SK-N-SH (cell line): ENCODE measurements at regions not wholly inside any gene's neighbourhood (a gene's known extent, or its start where the extent isn't known, plus 50 kb on each side); places are given as distances from the start of the nearest gene placed in this dataset.

Source experiments
- CTCF ChIA-PET: fragments of 300-600, 350-600 bp; formaldehyde crosslinking; extraction: SDS; loops from one replicate; lab custom pipeline; 2021; lab: Yijun Ruan, JAX
- POLR2A ChIA-PET: fragments of 350-600 bp; sonication (Branson Sonifier 250); formaldehyde crosslinking; extraction: SDS; loops from one replicate; lab custom pipeline; 2020; ENCODE audit warnings: antibody characterized with exemption, inconsistent platforms; lab: Yijun Ruan, JAX
- DNase-seq: peaks from one replicate; pipeline ENCODE4 v3.0.0; 2012
- H2AFZ ChIP-seq: fragments of 200-600 bp; sonication (generic); 2 replicates; pipeline ENCODE4 v1.8.1; 2016; ENCODE audit warnings: antibody characterized with exemption, mild to moderate bottlenecking, low read depth
- H3F3A ChIP-seq: fragments of 200-600 bp; sonication (generic); replicated peaks from 2 replicates; pipeline ENCODE3; 2016; ENCODE audit warnings: antibody characterized with exemption, mild to moderate bottlenecking; ENCODE audit not compliant: insufficient read depth
- H3K27ac ChIP-seq, 2 experiments: fragments of 200-500 bp in 1 of 2; fragments of 200-600 bp in 1 of 2; sonication (Bioruptor generic) in 1 of 2; sonication (generic), shearing (Covaris generic) in 1 of 2; 2 replicates each; pipeline versions ENCODE4 v1.5.1 to v1.6.1; 2014 to 2016; ENCODE audit warnings: low read depth in 2 of 2, inconsistent platforms in 1 of 2, low read length in 1 of 2, mild to moderate bottlenecking in 1 of 2, mixed read lengths in 1 of 2
- H3K27me3 ChIP-seq: fragments of 200-600 bp; sonication (generic), shearing (Covaris generic); 2 replicates; pipeline ENCODE4 v1.6.1; 2016; ENCODE audit warnings: mixed run types; ENCODE audit not compliant: insufficient read depth
- H3K36me3 ChIP-seq, 2 experiments: fragments of 200-500 bp in 1 of 2; fragments of 200-600 bp in 1 of 2; sonication (Bioruptor generic) in 1 of 2; sonication (generic) in 1 of 2; replicated peaks in 1 of 2; 2 replicates each; pipeline versions ENCODE3 to v1.5.1; 2014 to 2016; ENCODE audit warnings: low read length in 1 of 2, mild to moderate bottlenecking in 1 of 2; ENCODE audit not compliant: insufficient read depth in 2 of 2, control insufficient read depth in 1 of 2
- H3K4me1 ChIP-seq, 2 experiments: fragments of 200-500 bp in 1 of 2; fragments of 200-600 bp in 1 of 2; sonication (Bioruptor generic) in 1 of 2; sonication (generic), shearing (Covaris generic) in 1 of 2; 2 replicates each; pipeline versions ENCODE4 v1.5.1 to v1.6.1; 2014 to 2016; ENCODE audit warnings: low read depth in 1 of 2, low read length in 1 of 2, mixed run types in 1 of 2; ENCODE audit not compliant: insufficient read depth in 2 of 2, control insufficient read depth in 1 of 2
- H3K4me2 ChIP-seq: fragments of 200-600 bp; sonication (generic), shearing (Covaris generic); 2 replicates; pipeline ENCODE4 v1.6.1; 2017; ENCODE audit warnings: mixed run types
- H3K4me3 ChIP-seq, 2 experiments: fragments of 200-500 bp in 1 of 2; fragments of 200-600 bp in 1 of 2; sonication (Bioruptor generic) in 1 of 2; sonication (generic), shearing (Covaris generic) in 1 of 2; 2 replicates each; pipeline versions ENCODE4 v1.5.1 to v1.8.1; 2014 to 2016; ENCODE audit warnings: low read depth in 2 of 2, inconsistent platforms in 1 of 2, low read length in 1 of 2, mild to moderate bottlenecking in 1 of 2, mixed read lengths in 1 of 2, moderate library complexity in 1 of 2
- H3K79me2 ChIP-seq: fragments of 200-600 bp; sonication (generic); 2 replicates; pipeline ENCODE4 v1.8.1; 2017; ENCODE audit warnings: mild to moderate bottlenecking; ENCODE audit not compliant: insufficient read depth
- H3K9ac ChIP-seq: fragments of 200-600 bp; sonication (generic); 2 replicates; pipeline ENCODE4 v1.6.1; 2017; ENCODE audit warnings: mixed run types
- H3K9me2 ChIP-seq: fragments of 200-600 bp; sonication (generic); 2 replicates; pipeline ENCODE4 v1.6.1; 2017; ENCODE audit warnings: mixed run types
- H3K9me3 ChIP-seq: fragments of 200-600 bp; sonication (generic); 2 replicates; pipeline ENCODE4 v1.6.1; 2017; ENCODE audit warnings: mixed run types, mild to moderate bottlenecking, moderate library complexity
- H4K20me1 ChIP-seq: fragments of 200-600 bp; sonication (generic); 2 replicates; pipeline ENCODE4 v1.6.1; 2017; ENCODE audit warnings: mild to moderate bottlenecking, mixed run types; ENCODE audit not compliant: insufficient read depth
- FOXJ3 ChIP-seq: sonication (generic); formaldehyde crosslinking; IDR thresholded peaks from 2 replicates; pipeline ENCODE4 v1.5.1; 2020; ENCODE audit warnings: mild to moderate bottlenecking, missing genetic modification reagents
- FOXM1 ChIP-seq: IDR thresholded peaks from 2 replicates; pipeline ENCODE4 v1.4.0; 2012; ENCODE audit warnings: low read depth, mild to moderate bottlenecking
- GABPA ChIP-seq: IDR thresholded peaks from 2 replicates; pipeline ENCODE4 v1.4.0; 2012; ENCODE audit warnings: low read depth, mild to moderate bottlenecking
- MXI1 ChIP-seq: IDR thresholded peaks from 2 replicates; pipeline ENCODE4 v1.6.1; 2012; ENCODE audit warnings: mild to moderate bottlenecking, low read depth, low read length, improper control_type of control experiment
- POLR2AphosphoS5 ChIP-seq: IDR thresholded peaks from 2 replicates; pipeline ENCODE4 v1.6.1; 2012; ENCODE audit warnings: low read depth, low read length
- TCF12 ChIP-seq: IDR thresholded peaks from 2 replicates; pipeline ENCODE4 v1.4.0; 2012
- TEAD4 ChIP-seq: IDR thresholded peaks from 2 replicates; pipeline ENCODE4 v1.4.0; 2012; ENCODE audit warnings: mild to moderate bottlenecking, borderline replicate concordance; ENCODE audit not compliant: insufficient read depth
- WGBS: methylation state at CpG from one replicate; pipeline ENCODE4 v1.1.6; 2017; ENCODE audit warnings: low lambda C conversion rate; 5-methylcytosine and 5-hydroxymethylcytosine counted together
- TF ChIP-seq, protein P1 (sequence below): fragments of 200-600 bp; sonication (generic); IDR thresholded peaks from 2 replicates; pipeline ENCODE4 v1.6.1; 2017; ENCODE audit warnings: antibody characterized with exemption, mild to moderate bottlenecking, moderate library complexity
- TF ChIP-seq, protein P2 (sequence below): IDR thresholded peaks from 2 replicates; pipeline ENCODE4 v1.6.1; 2012; ENCODE audit warnings: mild to moderate bottlenecking, low read depth, low read length, moderate library complexity
- TF ChIP-seq, protein P3 (sequence below): fragments of 150-350 bp; IDR thresholded peaks from 2 replicates; pipeline ENCODE4 v1.6.1; 2017; ENCODE audit warnings: antibody characterized with exemption, low read length, low read depth, borderline replicate concordance
- TF ChIP-seq, protein P4 (sequence below): fragments of 150-350 bp; IDR thresholded peaks from 2 replicates; pipeline ENCODE4 v1.6.1; 2016; ENCODE audit warnings: mild to moderate bottlenecking, low read depth, low read length

DNA sequence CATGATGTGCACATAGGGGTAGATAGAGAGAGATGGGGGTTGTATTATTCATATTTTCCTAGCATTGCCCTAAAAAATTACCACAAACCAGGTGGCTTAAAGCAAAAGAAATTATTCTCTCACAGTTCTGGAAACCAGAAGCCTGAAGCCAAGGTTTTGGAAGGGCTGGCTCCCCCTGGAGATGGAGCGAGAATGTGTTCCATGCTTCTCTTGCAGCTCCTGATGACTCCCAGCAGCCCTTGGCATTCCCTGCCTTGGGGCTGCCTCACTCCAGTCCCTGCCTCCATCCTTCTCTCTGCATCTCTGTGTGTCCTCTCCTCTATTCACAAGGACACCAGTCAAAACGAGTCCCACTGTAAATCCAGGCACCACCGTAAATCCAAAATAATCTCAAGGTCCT lies 91.5 kb upstream of the FAM174B start:
- Histone ChIP-seq H3K9me3 (no peaks in the 10 kb centered on the region), H3K9me2 (no peaks in the 10 kb centered on the region), H3K4me1 (no peaks in the 10 kb centered on the region; a peak in 1 of 4 replicates), H3K36me3 (no peaks in the 10 kb centered on the region), H3K9ac (no peak overlapping the region), H3K27ac (no peak overlapping the region), H3K27me3 (no peaks in the 10 kb centered on the region), H3K4me2 (no peak overlapping the region), H3K79me2 (no peaks in the 10 kb centered on the region), H3F3A (no peaks in the 10 kb centered on the region), H4K20me1 (no peaks in the 10 kb centered on the region), H2AFZ (no peak overlapping the region), H3K4me3 (no peak overlapping the region)
- ChIA-PET POLR2A (no interaction called here), CTCF (no interaction called here)
- DNase-seq, result no peak
- 71% methylated on average over 3 of the region's 3 CpGs for WGBS
- TF ChIP-seq GABPA (no peak), TEAD4 (no peak), MXI1 (no peak), FOXJ3 (CRISPR knock-in tag) (no peak), POLR2AphosphoS5 (no peak), TCF12 (no peak), FOXM1 (no peak)
- TF ChIP-seq, protein P1, sequence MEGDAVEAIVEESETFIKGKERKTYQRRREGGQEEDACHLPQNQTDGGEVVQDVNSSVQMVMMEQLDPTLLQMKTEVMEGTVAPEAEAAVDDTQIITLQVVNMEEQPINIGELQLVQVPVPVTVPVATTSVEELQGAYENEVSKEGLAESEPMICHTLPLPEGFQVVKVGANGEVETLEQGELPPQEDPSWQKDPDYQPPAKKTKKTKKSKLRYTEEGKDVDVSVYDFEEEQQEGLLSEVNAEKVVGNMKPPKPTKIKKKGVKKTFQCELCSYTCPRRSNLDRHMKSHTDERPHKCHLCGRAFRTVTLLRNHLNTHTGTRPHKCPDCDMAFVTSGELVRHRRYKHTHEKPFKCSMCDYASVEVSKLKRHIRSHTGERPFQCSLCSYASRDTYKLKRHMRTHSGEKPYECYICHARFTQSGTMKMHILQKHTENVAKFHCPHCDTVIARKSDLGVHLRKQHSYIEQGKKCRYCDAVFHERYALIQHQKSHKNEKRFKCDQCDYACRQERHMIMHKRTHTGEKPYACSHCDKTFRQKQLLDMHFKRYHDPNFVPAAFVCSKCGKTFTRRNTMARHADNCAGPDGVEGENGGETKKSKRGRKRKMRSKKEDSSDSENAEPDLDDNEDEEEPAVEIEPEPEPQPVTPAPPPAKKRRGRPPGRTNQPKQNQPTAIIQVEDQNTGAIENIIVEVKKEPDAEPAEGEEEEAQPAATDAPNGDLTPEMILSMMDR, result no peak
- TF ChIP-seq, protein P2, sequence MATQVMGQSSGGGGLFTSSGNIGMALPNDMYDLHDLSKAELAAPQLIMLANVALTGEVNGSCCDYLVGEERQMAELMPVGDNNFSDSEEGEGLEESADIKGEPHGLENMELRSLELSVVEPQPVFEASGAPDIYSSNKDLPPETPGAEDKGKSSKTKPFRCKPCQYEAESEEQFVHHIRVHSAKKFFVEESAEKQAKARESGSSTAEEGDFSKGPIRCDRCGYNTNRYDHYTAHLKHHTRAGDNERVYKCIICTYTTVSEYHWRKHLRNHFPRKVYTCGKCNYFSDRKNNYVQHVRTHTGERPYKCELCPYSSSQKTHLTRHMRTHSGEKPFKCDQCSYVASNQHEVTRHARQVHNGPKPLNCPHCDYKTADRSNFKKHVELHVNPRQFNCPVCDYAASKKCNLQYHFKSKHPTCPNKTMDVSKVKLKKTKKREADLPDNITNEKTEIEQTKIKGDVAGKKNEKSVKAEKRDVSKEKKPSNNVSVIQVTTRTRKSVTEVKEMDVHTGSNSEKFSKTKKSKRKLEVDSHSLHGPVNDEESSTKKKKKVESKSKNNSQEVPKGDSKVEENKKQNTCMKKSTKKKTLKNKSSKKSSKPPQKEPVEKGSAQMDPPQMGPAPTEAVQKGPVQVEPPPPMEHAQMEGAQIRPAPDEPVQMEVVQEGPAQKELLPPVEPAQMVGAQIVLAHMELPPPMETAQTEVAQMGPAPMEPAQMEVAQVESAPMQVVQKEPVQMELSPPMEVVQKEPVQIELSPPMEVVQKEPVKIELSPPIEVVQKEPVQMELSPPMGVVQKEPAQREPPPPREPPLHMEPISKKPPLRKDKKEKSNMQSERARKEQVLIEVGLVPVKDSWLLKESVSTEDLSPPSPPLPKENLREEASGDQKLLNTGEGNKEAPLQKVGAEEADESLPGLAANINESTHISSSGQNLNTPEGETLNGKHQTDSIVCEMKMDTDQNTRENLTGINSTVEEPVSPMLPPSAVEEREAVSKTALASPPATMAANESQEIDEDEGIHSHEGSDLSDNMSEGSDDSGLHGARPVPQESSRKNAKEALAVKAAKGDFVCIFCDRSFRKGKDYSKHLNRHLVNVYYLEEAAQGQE, result no peak
- TF ChIP-seq, protein P3, sequence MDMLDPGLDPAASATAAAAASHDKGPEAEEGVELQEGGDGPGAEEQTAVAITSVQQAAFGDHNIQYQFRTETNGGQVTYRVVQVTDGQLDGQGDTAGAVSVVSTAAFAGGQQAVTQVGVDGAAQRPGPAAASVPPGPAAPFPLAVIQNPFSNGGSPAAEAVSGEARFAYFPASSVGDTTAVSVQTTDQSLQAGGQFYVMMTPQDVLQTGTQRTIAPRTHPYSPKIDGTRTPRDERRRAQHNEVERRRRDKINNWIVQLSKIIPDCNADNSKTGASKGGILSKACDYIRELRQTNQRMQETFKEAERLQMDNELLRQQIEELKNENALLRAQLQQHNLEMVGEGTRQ, result no peak
- TF ChIP-seq, protein P4, sequence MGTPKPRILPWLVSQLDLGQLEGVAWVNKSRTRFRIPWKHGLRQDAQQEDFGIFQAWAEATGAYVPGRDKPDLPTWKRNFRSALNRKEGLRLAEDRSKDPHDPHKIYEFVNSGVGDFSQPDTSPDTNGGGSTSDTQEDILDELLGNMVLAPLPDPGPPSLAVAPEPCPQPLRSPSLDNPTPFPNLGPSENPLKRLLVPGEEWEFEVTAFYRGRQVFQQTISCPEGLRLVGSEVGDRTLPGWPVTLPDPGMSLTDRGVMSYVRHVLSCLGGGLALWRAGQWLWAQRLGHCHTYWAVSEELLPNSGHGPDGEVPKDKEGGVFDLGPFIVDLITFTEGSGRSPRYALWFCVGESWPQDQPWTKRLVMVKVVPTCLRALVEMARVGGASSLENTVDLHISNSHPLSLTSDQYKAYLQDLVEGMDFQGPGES, result no peak
